Stimulated activated CD8-positive, alpha-beta memory T cell treated with anti-CD3 and anti-CD28 coated beads, Interleukin-12 subunit alpha, Interleukin-12 subunit beta, amount 100 ng/mL, for 4 hours (primary cell): ENCODE measurements at regions not wholly inside any gene's neighbourhood (a gene's known extent, or its start where the extent isn't known, plus 50 kb on each side); places are given as distances from the start of the nearest gene placed in this dataset.
"Not testable (repeated sequence)": the region's sequence is repeated elsewhere in the genome, so short reads cannot be mapped to it uniquely, and the experiment has no call there.

Experiments used
- DNase-seq: peaks from one replicate; pipeline ENCODE4 v3.0.0-alpha.2; 2020; ENCODE audit warnings: low read depth

- DNase-seq, result no peak
Observed at GRCh38 chr18:37836071-37836970, 270.7 kb upstream of the CELF4 start.

- DNase-seq, result not testable (repeated sequence)
Observed at GRCh38 chr18:37832010-37832695, 266.6 kb upstream of the CELF4 start.

- DNase-seq, result no peak
Observed at GRCh38 chr18:37812961-37813360, 247.4 kb upstream of the CELF4 start.

GRCh38 chr18:37805773-37806404 lies 240.3 kb upstream of the CELF4 start:
- no peak for DNase-seq

- no peak for DNase-seq
Observed at GRCh38 chr18:37796823-37797349, 231.3 kb upstream of the CELF4 start.

- DNase-seq, result no peak
Observed at GRCh38 chr18:37787452-37787851, 221.9 kb upstream of the CELF4 start.

GRCh38 chr18:37783771-37784170 lies 218.2 kb upstream of the CELF4 start:
- DNase-seq, result no peak

- DNase-seq, result no peak
Observed at GRCh38 chr18:37779220-37779619, 213.6 kb upstream of the CELF4 start.

GRCh38 chr18:37778417-37779165 lies 213.0 kb upstream of the CELF4 start:
- DNase-seq, result no peak

- no peak for DNase-seq
Observed at GRCh38 chr18:37769826-37770225, 204.2 kb upstream of the CELF4 start.

GRCh38 chr18:37764541-37765288 lies 199.1 kb upstream of the CELF4 start:
- no peak for DNase-seq

GRCh38 chr18:37762076-37762621 lies 196.6 kb upstream of the CELF4 start:
- no peak for DNase-seq

- DNase-seq, result no peak
Observed at GRCh38 chr18:37754141-37754540, 188.5 kb upstream of the CELF4 start.

- no peak for DNase-seq
Observed at GRCh38 chr18:37742436-37742835, 176.8 kb upstream of the CELF4 start.

- no peak for DNase-seq
Observed at GRCh38 chr18:37741032-37741623, 175.5 kb upstream of the CELF4 start.

- DNase-seq, result no peak
Observed at GRCh38 chr18:37734406-37734805, 168.8 kb upstream of the CELF4 start.

GRCh38 chr18:37729716-37730115 lies 164.1 kb upstream of the CELF4 start:
- DNase-seq, result no peak

GRCh38 chr18:37724206-37724605 lies 158.6 kb upstream of the CELF4 start:
- no peak for DNase-seq

- no peak for DNase-seq
Observed at GRCh38 chr18:37721544-37722522, 156.2 kb upstream of the CELF4 start.
